ENCODE measurements at regions not wholly inside any gene's neighbourhood (a gene's known extent, or its start where the extent isn't known, plus 50 kb on each side); places are given as distances from the start of the nearest gene placed in this dataset.

DNA sequence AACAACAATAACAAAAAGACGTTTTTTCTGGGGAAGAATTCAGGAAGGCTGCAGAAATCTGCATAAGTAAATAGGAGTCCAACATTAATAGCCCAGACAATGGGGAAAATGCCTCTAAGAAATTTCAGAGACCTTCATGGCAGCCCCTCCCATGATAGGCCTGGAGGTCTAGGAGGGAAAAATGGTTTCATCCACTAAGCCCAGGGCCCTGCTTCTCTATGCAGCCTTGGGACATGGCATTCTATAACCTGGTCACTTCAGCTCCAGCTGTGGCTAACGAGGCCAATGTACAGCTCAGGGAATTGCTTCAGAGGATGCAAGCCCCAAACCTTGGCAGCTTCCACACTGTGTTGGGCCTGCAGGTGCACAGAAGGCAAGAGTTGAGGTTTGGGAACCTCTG lies 125.6 kb upstream of the GMNC start:
- Histone ChIP-seq H3K9me1 (ENCODE audit: insufficient read depth, low read length) (no peaks in the 10 kb centered on the region), H3K4me3 (ENCODE audit: insufficient read depth, low read depth, low read length) (no peak overlapping the region), H3K36me3 (ENCODE audit: control insufficient read depth, insufficient read depth, low read length) (no peaks in the 10 kb centered on the region), H2BK5ac (ENCODE audit: low read depth, low read length, poor library complexity, severe bottlenecking) (no peak overlapping the region), H3K14ac (replicated peaks; ENCODE audit: low read depth, low read length) (no peak overlapping the region), H4K91ac (ENCODE audit: insufficient read depth, low read depth, low read length) (no peak overlapping the region), H3K56ac (ENCODE audit: extremely low read depth, insufficient read depth, low read length) (no peak overlapping the region), H3K79me1 (ENCODE audit: low read depth in 1 of 2, low read length in 2 of 2) (no peaks in the 10 kb centered on the region), H2BK120ac (ENCODE audit: low read depth, low read length) (no peak overlapping the region), H2BK15ac (ENCODE audit: low read depth, low read length) (no peak overlapping the region), H3K4me1 (ENCODE audit: control insufficient read depth, insufficient read depth, low read length) (no peaks in the 10 kb centered on the region), H3K18ac (ENCODE audit: low read depth, low read length) (no peak overlapping the region), H3K9ac (ENCODE audit: low read depth, low read length) (no peak overlapping the region), H3K27me3 (ENCODE audit: control insufficient read depth, insufficient read depth, low read length) (no peaks in the 10 kb centered on the region), H4K8ac (ENCODE audit: low read depth in 2 of 2, low read length in 2 of 2) (no peak overlapping the region), H3K9me3 (ENCODE audit: control insufficient read depth, insufficient read depth, low read length) (peaks cover 3% of the 10 kb centered on the region; the same call in 1 of the 2 replicates), H3K23ac (ENCODE audit: low read depth, low read length) (no peak overlapping the region), H2BK20ac (ENCODE audit: low read depth, low read length) (no peak overlapping the region), H2AFZ (replicated peaks; ENCODE audit: low read length, poor library complexity) (no peak overlapping the region), H3K27ac (ENCODE audit: insufficient read depth, low read length) (no peak overlapping the region), H3K4ac (ENCODE audit: low read depth, low read length) (no peak overlapping the region), H2AK9ac (replicated peaks; ENCODE audit: low read depth, low read length, poor library complexity) (no peak overlapping the region), H3K4me2 (ENCODE audit: low read depth, low read length) (no peak overlapping the region), H4K5ac (ENCODE audit: low read depth, low read length) (no peak overlapping the region), H4K20me1 (ENCODE audit: insufficient read depth, low read length) (no peaks in the 10 kb centered on the region), H2AK5ac (ENCODE audit: low read depth, low read length) (no peak overlapping the region)
- ATAC-seq (ENCODE audit: low read depth) (no peak), DNase-seq (no peak)
- dilution Hi-C loops (cut with HindIII; ENCODE audit: low sequenced_read_pairs, unreplicated experiment), result no loop called here
- ChIA-PET POLR2A (ENCODE audit: unreplicated experiment) (no interaction called here), CTCF (no interaction called here)
- in situ Hi-C loops (cut with MboI; ENCODE audit: low sequenced_read_pairs), result no loop called here
- WGBS, 2 experiments (ENCODE audit: extremely low coverage in 2 of 2, insufficient read length in 1 of 2), result no CpG with 5 or more reads among the region's 2 CpGs
- intact Hi-C loops (cut with micrococcal nuclease), result no loop called here
- TF ChIP-seq SMC3 (IDR thresholded peaks at IDR 0.05; ENCODE audit: low read depth, low read length) (no peak), FOS (IDR thresholded peaks at IDR 0.05; ENCODE audit: low read depth, low read length) (no peak), MXI1 (IDR thresholded peaks at IDR 0.05; ENCODE audit: borderline replicate concordance, low read depth, low read length) (no peak), MAFK (IDR thresholded peaks at IDR 0.05; ENCODE audit: low read depth, low read length) (no peak), RFX5 (IDR thresholded peaks at IDR 0.05; ENCODE audit: low read depth, low read length) (no peak), ELK1 (IDR thresholded peaks at IDR 0.05; ENCODE audit: borderline replicate concordance, low read depth, low read length) (no peak), RCOR1 (IDR thresholded peaks at IDR 0.05; ENCODE audit: insufficient replicate concordance, low read length) (no peak), BHLHE40 (IDR thresholded peaks at IDR 0.05; ENCODE audit: low read depth, low read length) (no peak), POLR2A (IDR thresholded peaks at IDR 0.05; ENCODE audit: low read depth, low read length) (no peak), USF2 (IDR thresholded peaks at IDR 0.05; ENCODE audit: low read depth, low read length) (no peak), MAZ (IDR thresholded peaks at IDR 0.05; ENCODE audit: borderline replicate concordance, low read depth, low read length) (no peak), NFE2L2 (IDR thresholded peaks at IDR 0.05; ENCODE audit: low read depth, low read length) (no peak)
- TF ChIP-seq, protein P1, sequence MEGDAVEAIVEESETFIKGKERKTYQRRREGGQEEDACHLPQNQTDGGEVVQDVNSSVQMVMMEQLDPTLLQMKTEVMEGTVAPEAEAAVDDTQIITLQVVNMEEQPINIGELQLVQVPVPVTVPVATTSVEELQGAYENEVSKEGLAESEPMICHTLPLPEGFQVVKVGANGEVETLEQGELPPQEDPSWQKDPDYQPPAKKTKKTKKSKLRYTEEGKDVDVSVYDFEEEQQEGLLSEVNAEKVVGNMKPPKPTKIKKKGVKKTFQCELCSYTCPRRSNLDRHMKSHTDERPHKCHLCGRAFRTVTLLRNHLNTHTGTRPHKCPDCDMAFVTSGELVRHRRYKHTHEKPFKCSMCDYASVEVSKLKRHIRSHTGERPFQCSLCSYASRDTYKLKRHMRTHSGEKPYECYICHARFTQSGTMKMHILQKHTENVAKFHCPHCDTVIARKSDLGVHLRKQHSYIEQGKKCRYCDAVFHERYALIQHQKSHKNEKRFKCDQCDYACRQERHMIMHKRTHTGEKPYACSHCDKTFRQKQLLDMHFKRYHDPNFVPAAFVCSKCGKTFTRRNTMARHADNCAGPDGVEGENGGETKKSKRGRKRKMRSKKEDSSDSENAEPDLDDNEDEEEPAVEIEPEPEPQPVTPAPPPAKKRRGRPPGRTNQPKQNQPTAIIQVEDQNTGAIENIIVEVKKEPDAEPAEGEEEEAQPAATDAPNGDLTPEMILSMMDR (conservative IDR thresholded peaks at IDR 0.05; ENCODE audit: low read depth, low read length), result no peak
- BruUV-seq (replicated peaks), result no TSS peak

Measured in IMR-90 (cell line).